GM18505 (cell line): ENCODE measurements at regions not wholly inside any gene's neighbourhood (a gene's known extent, or its start where the extent isn't known, plus 50 kb on each side); places are given as distances from the start of the nearest gene placed in this dataset.

Experiments used
- ATAC-seq: cut with Tn5 transposase; IDR thresholded peaks from one replicate; pipeline ENCODE4 v1.9.1; 2021; ENCODE audit not compliant: unreplicated experiment
- POLR2A ChIP-seq: IDR thresholded peaks from 4 replicates; pipeline ENCODE4 v1.6.1; 2011; ENCODE audit warnings: borderline replicate concordance; ENCODE audit not compliant: insufficient read depth, insufficient read length; ENCODE audit errors: extremely low read depth

DNA sequence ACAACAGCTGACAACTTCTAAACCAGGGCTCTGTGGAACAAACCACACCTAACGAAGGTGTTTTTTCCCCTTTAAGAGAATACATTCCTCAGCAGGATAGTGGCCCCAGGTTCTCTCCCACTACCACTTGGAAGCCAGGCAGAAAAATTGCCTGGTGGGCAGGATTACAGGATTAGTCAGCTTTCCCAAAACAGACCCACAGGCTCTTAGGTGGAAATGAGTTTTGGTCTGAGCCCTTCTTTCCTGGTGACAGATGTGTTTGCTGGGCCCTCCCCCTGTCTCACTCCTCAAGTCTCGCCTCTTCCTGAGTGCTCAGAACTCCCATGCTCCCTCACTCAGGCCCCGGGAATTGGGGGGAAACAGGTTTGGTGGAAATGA, 139.4 kb upstream of the HAAO start:
- no peak for ATAC-seq
- no peak for TF ChIP-seq POLR2A

DNA sequence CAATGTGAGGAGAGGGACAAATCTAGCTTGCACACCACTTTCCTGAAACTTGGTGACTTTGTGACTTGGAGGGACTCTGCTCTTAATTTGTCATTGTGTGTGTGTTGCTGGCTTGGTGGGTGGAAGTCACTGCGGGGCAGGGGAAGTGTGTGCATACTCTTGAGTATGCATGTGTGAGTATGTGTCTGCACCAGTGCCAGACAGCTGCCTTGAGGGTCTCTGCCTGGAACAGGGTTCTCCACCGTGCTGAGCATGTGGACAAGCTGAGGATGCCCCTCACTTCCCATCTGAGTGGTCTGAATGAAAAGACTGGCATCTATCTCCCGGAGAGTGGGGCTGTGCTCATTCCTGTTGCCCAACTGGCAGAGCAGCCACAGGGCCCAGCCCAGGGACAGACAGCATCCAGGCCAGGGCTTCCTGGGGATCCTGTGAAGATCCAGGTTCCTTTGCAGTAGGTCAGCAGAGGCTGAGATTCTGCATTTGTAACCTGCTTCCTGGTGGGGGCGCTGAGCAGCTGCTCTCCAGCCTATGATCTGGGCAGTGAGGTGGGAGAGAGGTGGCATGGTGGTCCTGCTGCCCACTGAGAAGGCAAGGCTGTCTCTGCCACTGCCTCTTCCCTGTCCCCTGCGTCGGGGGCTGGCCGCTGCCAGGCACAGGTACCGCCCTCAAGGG, 138.9 kb upstream of the HAAO start:
- ATAC-seq = no peak
- no peak for TF ChIP-seq POLR2A

DNA sequence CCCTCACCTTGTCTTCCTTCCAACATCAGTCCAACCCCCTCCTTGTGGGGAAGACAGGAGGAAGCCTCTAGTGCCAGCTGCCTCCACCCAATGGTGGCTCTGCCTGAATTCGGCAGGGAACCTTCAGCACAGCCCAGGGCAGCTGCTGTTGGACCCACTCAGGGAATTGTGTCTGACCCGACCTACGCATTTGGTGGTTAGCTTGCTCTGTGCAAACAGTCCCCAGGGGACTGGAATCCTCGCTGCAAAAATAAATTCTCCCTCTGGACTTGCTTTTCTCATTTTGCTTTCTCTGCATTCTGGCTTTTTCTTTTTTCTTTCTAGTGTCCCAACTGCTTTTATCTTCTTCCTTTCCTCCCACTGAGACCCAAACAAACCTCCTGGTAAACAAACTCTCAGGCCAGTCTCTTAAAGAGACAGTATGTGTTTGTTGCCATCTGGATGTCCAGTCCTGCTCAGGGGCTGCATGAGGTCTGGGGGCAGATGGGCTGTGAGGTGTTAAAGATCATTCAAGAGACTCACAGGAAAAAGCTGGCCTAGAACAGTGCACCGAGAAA, 137.7 kb upstream of the HAAO start:
- no peak for ATAC-seq
- no peak for TF ChIP-seq POLR2A

DNA sequence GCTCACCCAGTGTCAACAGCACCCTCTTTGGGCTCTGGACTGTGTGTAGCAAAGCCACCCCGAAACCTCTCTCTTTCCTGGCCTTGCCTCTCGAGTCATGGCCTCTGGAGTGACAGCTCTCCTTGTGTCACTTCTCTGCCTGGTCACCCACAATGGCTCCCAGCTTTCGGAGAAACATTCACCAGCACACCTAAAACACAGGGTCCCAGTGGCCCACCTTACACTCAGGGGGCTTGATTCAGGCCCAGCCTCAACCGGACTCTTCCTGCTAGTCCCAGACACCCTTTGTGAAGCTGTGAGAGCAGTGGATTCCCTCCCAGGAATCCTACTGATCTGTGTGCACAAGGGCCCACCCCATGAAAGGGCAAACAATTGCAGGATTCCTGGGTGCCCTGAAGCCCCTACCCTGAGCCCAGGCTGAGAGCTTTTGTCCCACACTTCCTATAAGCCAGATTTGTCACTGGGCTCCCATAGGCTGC, 137.2 kb upstream of the HAAO start:
- TF ChIP-seq POLR2A = no peak
- ATAC-seq = no peak

DNA sequence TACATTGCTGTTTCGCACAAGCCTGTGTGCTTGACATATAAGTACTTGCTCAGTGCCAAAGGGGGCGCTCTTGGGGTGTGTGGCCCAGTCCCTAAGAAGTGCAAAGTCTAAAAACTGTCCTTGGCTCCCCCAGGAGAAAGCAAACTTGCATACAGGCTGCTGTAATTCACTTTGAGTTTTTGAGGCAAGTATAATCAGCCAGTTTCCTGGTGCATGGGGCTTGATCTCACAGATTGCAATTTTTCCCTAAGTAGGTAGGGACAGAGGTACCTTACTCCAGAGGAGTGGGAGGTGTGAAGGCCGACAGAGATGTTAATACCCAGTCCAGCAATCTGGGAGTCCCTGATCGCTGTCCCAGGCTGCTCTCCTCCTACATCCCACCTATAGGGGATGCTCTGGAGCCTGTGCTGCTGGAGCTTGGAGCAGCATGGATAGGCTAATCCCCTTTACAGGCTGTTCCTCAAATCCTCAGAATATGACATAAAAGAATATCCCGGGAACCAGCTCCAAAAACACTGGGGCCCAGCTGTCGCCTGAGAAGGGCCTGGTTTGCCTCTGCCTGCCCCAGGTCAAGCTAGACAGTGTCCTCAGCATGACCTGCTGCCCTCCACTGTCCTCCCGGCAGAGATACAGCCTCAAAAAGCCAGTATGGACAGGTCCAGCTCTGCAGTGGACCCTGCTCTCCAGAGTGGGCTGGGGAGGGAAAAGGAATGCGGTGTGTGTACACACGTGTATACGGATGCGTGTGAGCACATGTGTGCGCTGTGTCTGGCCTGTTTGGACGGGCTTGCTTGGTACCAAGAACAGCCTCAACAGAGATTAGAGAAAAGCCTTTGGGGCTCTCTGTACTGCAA, 136.5 kb upstream of the HAAO start:
- no peak for ATAC-seq
- no peak for TF ChIP-seq POLR2A

DNA sequence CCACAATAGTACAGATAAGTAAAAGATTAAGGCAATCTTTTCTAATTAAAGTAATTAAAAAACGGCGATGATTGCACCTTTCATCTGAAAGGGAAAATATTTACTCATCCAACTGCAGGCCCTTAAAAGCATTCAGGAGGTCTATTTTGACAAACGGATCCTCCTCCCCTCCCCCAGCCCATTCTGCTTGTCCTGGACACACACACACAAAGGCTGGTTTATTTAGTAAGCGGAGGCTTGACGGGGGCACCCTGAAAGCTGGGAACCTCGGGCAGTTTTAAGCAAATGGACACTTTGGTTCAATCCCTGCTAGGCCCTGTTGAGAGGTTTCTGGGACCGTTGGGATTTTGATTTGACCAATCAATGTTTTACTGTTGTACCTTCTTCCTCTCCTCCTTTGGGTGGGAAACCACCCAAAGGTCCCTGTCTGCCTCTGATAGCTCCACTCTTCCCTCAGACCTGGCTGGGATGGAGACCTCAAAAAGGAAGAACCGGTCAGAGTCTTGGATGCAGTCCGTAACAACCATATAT, 135.8 kb upstream of the HAAO start:
- TF ChIP-seq POLR2A = no peak
- ATAC-seq = no peak

DNA sequence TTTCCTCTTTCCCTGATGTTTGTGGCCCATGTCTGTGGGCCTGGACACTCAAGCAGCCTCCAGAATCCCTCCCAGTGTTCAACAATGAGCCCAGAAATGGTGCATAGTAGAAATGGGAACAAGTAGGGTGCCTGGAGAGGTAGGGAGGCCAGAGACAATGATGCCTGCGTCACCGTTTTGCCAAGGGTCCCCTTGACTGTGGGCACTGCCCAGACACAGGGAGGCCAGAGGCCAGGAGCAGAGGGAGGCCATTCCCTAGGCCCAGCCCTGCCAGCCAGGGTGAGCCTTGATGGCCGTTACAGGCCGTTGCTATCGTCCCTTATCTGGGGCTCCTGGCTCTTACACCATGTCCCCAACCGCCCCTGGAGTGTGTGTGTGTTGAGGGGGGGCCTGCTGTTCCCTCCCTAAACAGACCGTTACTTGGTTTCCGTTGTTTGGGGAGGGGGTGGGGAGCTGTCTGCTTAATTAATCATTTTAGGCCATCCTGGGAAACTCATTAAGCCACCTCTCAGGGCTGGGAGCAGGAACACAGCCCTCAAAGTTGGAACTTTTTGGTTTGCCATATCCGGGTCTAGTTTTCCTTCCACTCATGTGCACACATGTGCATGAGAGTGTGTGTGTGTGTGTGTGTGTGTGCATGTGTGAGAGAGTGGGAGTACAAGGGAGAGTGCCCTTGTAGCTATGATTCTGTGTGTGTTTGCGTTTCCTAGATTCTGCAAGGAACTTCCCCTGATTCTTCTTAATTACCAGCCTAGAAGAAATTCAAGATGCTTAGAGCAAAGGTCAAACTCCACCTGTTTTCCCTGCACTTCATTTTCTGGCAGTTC, 135.2 kb upstream of the HAAO start:
- no peak for TF ChIP-seq POLR2A
- no peak for ATAC-seq

DNA sequence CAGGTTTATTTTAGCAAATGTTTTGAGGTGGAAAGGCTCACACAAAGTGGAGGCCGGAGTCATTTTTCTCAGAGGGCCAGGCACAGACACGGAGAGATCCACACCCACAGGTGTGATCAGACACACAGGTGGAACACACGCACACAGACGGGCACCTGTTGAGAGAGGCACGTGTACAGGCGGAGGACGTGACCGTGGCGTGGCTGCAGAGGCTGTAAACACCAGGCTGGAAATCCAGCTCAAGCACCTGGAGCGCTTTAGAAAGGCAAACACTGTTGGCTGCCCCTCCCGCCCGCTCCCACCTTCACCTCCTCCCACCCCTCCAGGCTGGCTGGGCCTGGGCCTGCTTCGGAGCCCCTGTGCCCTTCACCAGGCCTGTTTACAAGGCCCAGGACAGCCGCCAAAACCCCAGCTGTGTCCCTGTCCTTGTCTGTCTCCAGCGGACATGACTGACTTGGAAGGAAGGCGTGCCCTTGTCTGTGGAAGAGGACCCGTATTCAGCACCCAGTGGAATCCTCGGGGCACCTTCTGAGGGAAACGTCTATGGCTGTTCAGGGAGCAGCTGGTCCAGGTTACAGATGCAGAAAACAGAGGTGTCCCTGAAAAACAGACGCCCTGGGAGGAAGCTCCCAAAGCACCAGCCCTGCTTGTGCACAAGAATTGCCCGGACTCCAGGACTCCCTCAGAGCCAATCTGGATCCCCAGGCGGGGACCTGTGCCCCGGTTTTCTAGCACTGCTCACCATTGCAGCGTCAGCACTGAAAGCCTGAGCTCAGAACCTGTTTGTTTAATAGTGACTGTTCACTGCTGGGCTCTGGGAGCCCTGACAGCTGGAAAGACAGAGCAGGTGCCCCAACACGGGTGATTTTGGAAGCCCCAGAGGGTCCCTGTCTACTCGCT, 134.3 kb upstream of the HAAO start:
- no peak for TF ChIP-seq POLR2A
- no peak for ATAC-seq

DNA sequence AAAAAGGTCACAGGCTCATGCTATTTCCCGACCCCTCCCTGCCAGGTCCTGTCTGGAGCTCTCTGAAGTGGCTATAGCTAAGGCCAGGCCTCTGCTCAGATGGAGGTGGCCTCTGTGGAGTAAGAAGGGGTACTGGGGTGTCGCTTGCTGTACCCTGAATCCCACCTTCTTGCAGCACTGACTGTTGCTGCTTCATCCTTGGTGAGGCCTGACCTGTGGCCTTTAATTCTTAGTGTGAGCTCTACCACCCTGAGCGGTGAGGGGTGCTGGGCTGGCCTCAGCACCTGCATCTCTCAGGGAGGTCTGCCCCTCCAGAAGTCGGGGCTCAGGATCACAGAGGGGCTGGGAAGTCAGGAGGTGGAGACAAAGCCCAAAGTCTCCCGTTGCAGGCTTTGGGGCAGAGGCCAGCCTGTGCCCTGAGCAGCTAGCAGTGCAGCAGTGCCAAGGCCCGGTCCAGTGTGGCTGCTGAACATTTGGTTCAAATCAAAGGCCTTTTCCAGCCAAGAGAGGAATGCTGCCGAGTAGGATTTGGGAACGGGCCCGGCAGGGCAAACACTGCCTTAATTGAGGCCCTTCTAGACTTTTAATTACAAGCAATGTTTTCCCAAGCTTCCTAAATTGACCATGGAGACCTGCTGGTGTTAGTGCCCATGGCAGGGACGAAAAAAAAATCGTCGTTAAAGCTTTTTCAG, 133.5 kb upstream of the HAAO start:
- ATAC-seq = no peak
- TF ChIP-seq POLR2A = no peak

DNA sequence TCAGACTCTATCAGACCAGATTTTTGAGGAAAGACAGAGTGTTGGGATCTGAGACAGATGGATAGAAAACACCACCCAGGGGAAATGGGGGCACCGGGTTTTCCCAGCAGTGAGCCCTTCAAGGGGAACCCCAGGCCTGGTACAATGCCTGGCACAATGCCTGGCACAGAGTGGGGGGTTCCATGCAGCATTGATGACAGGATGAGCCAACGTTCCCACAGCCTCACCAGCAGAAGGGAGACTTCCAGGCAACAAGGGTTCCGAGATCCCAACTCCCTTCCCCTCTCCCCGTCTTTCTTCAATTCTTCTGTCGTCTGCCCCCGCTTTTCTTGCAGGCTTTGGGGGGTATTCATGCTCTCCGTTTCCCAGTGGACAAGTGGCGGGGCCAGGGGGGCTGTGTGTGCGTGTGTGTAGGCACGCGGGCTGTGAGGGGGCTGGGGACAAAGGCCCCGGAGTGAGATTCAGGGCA, 132.1 kb upstream of the HAAO start:
- no peak for TF ChIP-seq POLR2A

DNA sequence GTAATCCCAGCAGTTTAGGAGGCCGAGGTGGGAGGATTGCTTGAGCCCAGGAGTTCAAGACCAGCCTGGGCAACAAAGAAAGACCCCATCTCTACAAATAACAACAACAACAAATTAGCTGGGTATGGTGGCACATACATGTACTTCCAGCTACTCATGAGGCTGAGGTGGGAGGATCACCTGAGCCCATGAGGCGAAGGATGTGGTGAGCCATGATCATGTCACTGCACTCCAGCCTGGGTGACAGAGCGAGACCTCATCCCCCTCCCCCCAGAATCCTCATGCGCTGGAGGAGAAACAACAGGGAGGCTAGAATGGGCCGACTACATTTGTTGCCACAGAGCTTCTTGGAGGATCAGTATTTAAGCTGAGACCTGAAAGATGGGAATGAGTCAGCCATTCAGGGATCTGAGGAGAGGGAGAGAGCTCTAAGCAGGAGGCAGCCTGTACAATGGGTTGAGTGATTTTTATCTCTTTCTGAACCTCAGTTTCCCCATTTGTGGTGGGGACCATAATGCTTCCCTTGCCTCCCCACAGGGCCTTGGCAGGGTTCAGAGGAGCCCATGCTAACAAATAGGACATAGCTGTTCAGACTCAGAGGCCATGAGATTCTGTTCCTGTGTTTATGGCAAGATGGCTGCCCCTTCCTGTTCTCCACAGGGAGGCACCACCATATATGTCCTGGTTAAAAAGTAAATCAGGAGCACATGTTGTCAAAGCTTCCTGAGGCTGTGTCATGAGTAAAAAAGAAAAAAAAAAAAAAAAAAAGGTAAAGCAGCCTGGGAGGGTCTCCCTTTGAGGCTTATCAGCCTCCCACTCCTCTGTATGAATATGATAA, 131.4 kb upstream of the HAAO start:
- ATAC-seq = no peak

More for the DNA sequence above, 132.1 kb upstream of the HAAO start:
- no peak for ATAC-seq

More for the DNA sequence above, 131.4 kb upstream of the HAAO start:
- no peak for TF ChIP-seq POLR2A
